ENCODE measurements at regions not wholly inside any gene's neighbourhood (a gene's known extent, or its start where the extent isn't known, plus 50 kb on each side); places are given as distances from the start of the nearest gene placed in this dataset.

- H3K9me2 ChIP-seq (ENCODE audit: insufficient read depth) = peaks cover 18% of the 10 kb centered on the region; the same call in 1 of the 2 replicates
- no peak for TF ChIP-seq JUNB (IDR thresholded peaks at IDR 0.05; ENCODE audit: unreplicated experiment)
- no peak for TF ChIP-seq EZH2 (IDR thresholded peaks at IDR 0.05; ENCODE audit: low read depth, unreplicated experiment)
- ATAC-seq = no peak
Measured at GRCh38 chr6:14458669-14459266, 341.2 kb downstream of the CD83 start.

GRCh38 chr6:14459315-14459714, 341.7 kb downstream of the CD83 start:
- peaks cover 2% of the 10 kb centered on the region for H3K27me3 Mint-ChIP-seq (ENCODE audit: insufficient read depth, low read depth, poor library complexity)
- no peaks in the 10 kb centered on the region for H3F3A ChIP-seq (replicated peaks; ENCODE audit: low read depth)
- H3K27me3 ChIP-seq (ENCODE audit: insufficient read depth) = no peaks in the 10 kb centered on the region
- H3K27ac Mint-ChIP-seq = no peak overlapping the region
- no peak for TF ChIP-seq ZNF462 (CRISPR knock-in tag; IDR thresholded peaks at IDR 0.05)
- no peak for TF ChIP-seq CREB1 (CRISPR knock-in tag; IDR thresholded peaks at IDR 0.05; ENCODE audit: low read depth)
- no peak for TF ChIP-seq POLR2AphosphoS5 (IDR thresholded peaks at IDR 0.05; ENCODE audit: low read depth)
- no peak for TF ChIP-seq NANOG (IDR thresholded peaks at IDR 0.05; ENCODE audit: borderline replicate concordance)
- TF ChIP-seq ZNF114 (CRISPR knock-in tag; IDR thresholded peaks at IDR 0.05) = no peak
- TF ChIP-seq ETS1 (IDR thresholded peaks at IDR 0.05) = no peak
- no peak for TF ChIP-seq JUNB (IDR thresholded peaks at IDR 0.05; ENCODE audit: unreplicated experiment)
- TF ChIP-seq EZH2 (IDR thresholded peaks at IDR 0.05; ENCODE audit: low read depth, unreplicated experiment) = no peak
- TF ChIP-seq EZH2phosphoT487 (IDR thresholded peaks at IDR 0.05; ENCODE audit: unreplicated experiment) = no peak
- no peak for TF ChIP-seq STAT1 (IDR thresholded peaks at IDR 0.05; ENCODE audit: unreplicated experiment)
- no peak for TF ChIP-seq REST (IDR thresholded peaks at IDR 0.05; ENCODE audit: unreplicated experiment)
- peaks cover 17% of the 10 kb centered on the region; the same call in 1 of the 2 replicates for H3K9me2 ChIP-seq (ENCODE audit: insufficient read depth)
- no peaks in the 10 kb centered on the region for H3K79me2 ChIP-seq (replicated peaks; ENCODE audit: insufficient read depth)
- no peak overlapping the region for H3K27ac ChIP-seq (ENCODE audit: low read depth)
- H3K36me3 ChIP-seq (ENCODE audit: insufficient read depth) = peaks cover 9% of the 10 kb centered on the region; the same call in 1 of the 2 replicates
- no peak overlapping the region for H2AFZ ChIP-seq
- H3K4me1 ChIP-seq (ENCODE audit: insufficient read depth) = peaks cover 3% of the 10 kb centered on the region; the same call in 1 of the 2 replicates
- H3K4me3 Mint-ChIP-seq = no peak overlapping the region
- H3K36me3 Mint-ChIP-seq (ENCODE audit: low read depth) = peaks cover 16% of the 10 kb centered on the region
- ATAC-seq = no peak
- H3K4me2 ChIP-seq = no peak overlapping the region
- H3K4me3 ChIP-seq = no peak overlapping the region
- no peaks in the 10 kb centered on the region for H4K20me1 ChIP-seq (replicated peaks; ENCODE audit: insufficient read depth)
- H3K4me1 Mint-ChIP-seq = peaks cover 6% of the 10 kb centered on the region; the same call in 2 of the 3 replicates
- DNase-seq (ENCODE audit: low spot score) = no peak
- H3K9me3 Mint-ChIP-seq = peaks cover 10% of the 10 kb centered on the region

More at GRCh38 chr6:14458669-14459266, 341.2 kb downstream of the CD83 start:
- no peak overlapping the region for H3K4me3 ChIP-seq
- H3K27me3 Mint-ChIP-seq (ENCODE audit: insufficient read depth, low read depth, poor library complexity) = peaks cover 2% of the 10 kb centered on the region
- no peak for DNase-seq (ENCODE audit: low spot score)
- peaks cover 6% of the 10 kb centered on the region; the same call in 1 of the 3 replicates for H3K4me1 Mint-ChIP-seq
- H3K4me2 ChIP-seq = no peak overlapping the region
- H3K36me3 ChIP-seq (ENCODE audit: insufficient read depth) = peaks cover 9% of the 10 kb centered on the region; the same call in 1 of the 2 replicates
- H3K79me2 ChIP-seq (replicated peaks; ENCODE audit: insufficient read depth) = no peaks in the 10 kb centered on the region
- no peaks in the 10 kb centered on the region for H4K20me1 ChIP-seq (replicated peaks; ENCODE audit: insufficient read depth)
- H2AFZ ChIP-seq = no peak overlapping the region
- H3K9me3 Mint-ChIP-seq = peaks cover 5% of the 10 kb centered on the region
- H3K27ac Mint-ChIP-seq = no peak overlapping the region
- no peak overlapping the region for H3K27ac ChIP-seq (ENCODE audit: low read depth)
- peaks cover 3% of the 10 kb centered on the region; the same call in 1 of the 2 replicates for H3K4me1 ChIP-seq (ENCODE audit: insufficient read depth)
- H3K27me3 ChIP-seq (ENCODE audit: insufficient read depth) = no peaks in the 10 kb centered on the region
- H3K4me3 Mint-ChIP-seq = no peak overlapping the region
- no peaks in the 10 kb centered on the region for H3F3A ChIP-seq (replicated peaks; ENCODE audit: low read depth)
- H3K36me3 Mint-ChIP-seq (ENCODE audit: low read depth) = peaks cover 11% of the 10 kb centered on the region
